HG03175 (cell line): ENCODE measurements at regions not wholly inside any gene's neighbourhood (a gene's known extent, or its start where the extent isn't known, plus 50 kb on each side); places are given as distances from the start of the nearest gene placed in this dataset.

Experiments
- ATAC-seq: cut with Tn5 transposase; IDR thresholded peaks from one replicate; pipeline ENCODE4 v1.9.1; 2021; ENCODE audit warnings: mild to moderate bottlenecking, moderate library complexity; ENCODE audit not compliant: unreplicated experiment

GRCh38 chr3:178437236-178437635 lies 99.0 kb upstream of the KCNMB2 start:
- ATAC-seq, result no peak

- ATAC-seq, result no peak
Observed at GRCh38 chr3:178439504-178439903, 96.7 kb upstream of the KCNMB2 start.

- ATAC-seq, result no peak
Observed at GRCh38 chr3:178440043-178440442, 96.2 kb upstream of the KCNMB2 start.

GRCh38 chr3:178443634-178444033 lies 92.6 kb upstream of the KCNMB2 start:
- ATAC-seq, result no peak

GRCh38 chr3:178445139-178445538 lies 91.1 kb upstream of the KCNMB2 start:
- no peak for ATAC-seq

- ATAC-seq, result no peak
Observed at GRCh38 chr3:178446059-178446458, 90.2 kb upstream of the KCNMB2 start.

- ATAC-seq, result no peak
Observed at GRCh38 chr3:178450476-178450875, 85.8 kb upstream of the KCNMB2 start.

GRCh38 chr3:178451799-178452198 lies 84.4 kb upstream of the KCNMB2 start:
- no peak for ATAC-seq

GRCh38 chr3:178454726-178455125 lies 81.5 kb upstream of the KCNMB2 start:
- ATAC-seq, result no peak

GRCh38 chr3:178455226-178455625 lies 81.0 kb upstream of the KCNMB2 start:
- ATAC-seq, result no peak

GRCh38 chr3:178455946-178456345 lies 80.3 kb upstream of the KCNMB2 start:
- ATAC-seq, result no peak

- ATAC-seq, result peak; percentile 48
Observed at GRCh38 chr3:178456621-178457285, 79.5 kb upstream of the KCNMB2 start.

- ATAC-seq, result no peak
Observed at GRCh38 chr3:178457511-178457910, 78.7 kb upstream of the KCNMB2 start.

GRCh38 chr3:178458313-178459037 lies 77.8 kb upstream of the KCNMB2 start:
- ATAC-seq, result no peak

GRCh38 chr3:178459038-178459410 lies 77.2 kb upstream of the KCNMB2 start:
- no peak for ATAC-seq

- ATAC-seq, result no peak
Observed at GRCh38 chr3:178465260-178466180, 70.7 kb upstream of the KCNMB2 start.

GRCh38 chr3:178472941-178473340 lies 63.3 kb upstream of the KCNMB2 start:
- ATAC-seq, result no peak

- no peak for ATAC-seq
Observed at GRCh38 chr3:178474526-178474925, 61.7 kb upstream of the KCNMB2 start.

- ATAC-seq, result no peak
Observed at GRCh38 chr3:178475062-178475461, 61.2 kb upstream of the KCNMB2 start.

- ATAC-seq, result no peak
Observed at GRCh38 chr3:178476886-178477285, 59.4 kb upstream of the KCNMB2 start.

- ATAC-seq, result no peak
Observed at GRCh38 chr3:178479446-178479845, 56.8 kb upstream of the KCNMB2 start.

GRCh38 chr3:178479860-178480259 lies 56.4 kb upstream of the KCNMB2 start:
- no peak for ATAC-seq
